Fibroblast of pulmonary artery (primary cell): ENCODE measurements at regions not wholly inside any gene's neighbourhood (a gene's known extent, or its start where the extent isn't known, plus 50 kb on each side); places are given as distances from the start of the nearest gene placed in this dataset.

ENCODE experiments used
- DNase-seq: peaks from one replicate; pipeline ENCODE4 v3.0.0-alpha.2; 2010; ENCODE audit warnings: low read depth
- H3K4me3 ChIP-seq: replicated peaks from 2 replicates; pipeline ENCODE4 v1.5.1; 2011; ENCODE audit warnings: low read depth, mild to moderate bottlenecking, control low read depth, low read length, moderate library complexity
- CTCF ChIP-seq: IDR thresholded peaks from 2 replicates; pipeline ENCODE4 v1.5.1; 2011; ENCODE audit warnings: mild to moderate bottlenecking, control low read depth, low read length, inconsistent platforms; ENCODE audit errors: missing control alignments

GRCh38 chr4:45751877-45752530 is 371.9 kb downstream of the GABRG1 start:
- no peak overlapping the region for H3K4me3 ChIP-seq
- no peak for TF ChIP-seq CTCF
- no peak for DNase-seq

- H3K4me3 ChIP-seq, result no peak overlapping the region
- no peak for DNase-seq
- no peak for TF ChIP-seq CTCF
Observed at GRCh38 chr4:45750721-45751120, 373.1 kb downstream of the GABRG1 start.

- H3K4me3 ChIP-seq, result no peak overlapping the region
- no peak for TF ChIP-seq CTCF
- no peak for DNase-seq
Observed at GRCh38 chr4:45745741-45746140, 378.1 kb downstream of the GABRG1 start.

- peak; percentile 0 for DNase-seq
- H3K4me3 ChIP-seq, result no peak overlapping the region
- TF ChIP-seq CTCF, result no peak
Observed at GRCh38 chr4:45741897-45742296, 382.0 kb downstream of the GABRG1 start.

GRCh38 chr4:45732161-45732560 is 391.7 kb downstream of the GABRG1 start:
- no peak for DNase-seq
- H3K4me3 ChIP-seq, result no peak overlapping the region
- no peak for TF ChIP-seq CTCF

DNA sequence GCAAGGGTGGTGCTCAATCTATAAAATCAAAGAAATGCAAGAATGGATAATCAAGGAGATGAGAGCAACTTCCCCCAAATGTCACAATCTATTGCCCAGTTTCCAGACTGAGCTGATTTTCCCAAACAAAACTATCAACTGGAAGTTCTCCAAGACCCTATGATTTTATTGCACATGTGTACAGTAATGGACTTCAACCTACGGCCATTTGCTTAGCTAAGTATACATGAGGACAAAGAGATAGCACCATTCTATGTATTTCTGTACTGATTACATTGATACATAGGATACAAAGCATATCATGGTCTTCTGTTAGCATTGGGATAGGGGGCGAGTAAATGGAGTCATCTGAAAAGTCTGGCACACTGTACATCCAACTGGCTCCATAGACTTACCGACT is 407.8 kb downstream of the GABRG1 start:
- no peak overlapping the region for H3K4me3 ChIP-seq
- TF ChIP-seq CTCF, result no peak
- no peak for DNase-seq

DNA sequence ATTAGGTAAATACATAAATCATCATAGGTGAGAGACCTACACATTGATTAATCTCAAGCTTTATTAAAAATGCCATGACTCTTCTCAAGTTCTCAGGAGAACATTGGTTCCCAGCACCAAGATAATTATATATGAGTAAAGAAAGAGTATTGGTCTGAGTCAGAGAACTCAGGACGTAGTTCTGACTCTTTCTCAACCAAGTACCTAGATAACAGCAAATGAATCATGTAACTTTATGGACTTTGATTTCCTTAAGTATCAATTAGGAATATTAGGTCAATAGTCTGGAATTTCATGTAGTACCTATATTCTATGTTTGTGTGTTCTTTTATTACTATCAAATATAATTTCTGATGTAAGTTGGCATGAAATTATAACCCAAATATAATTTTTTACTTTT is 409.9 kb downstream of the GABRG1 start:
- no peak for DNase-seq
- no peak for TF ChIP-seq CTCF
- no peak overlapping the region for H3K4me3 ChIP-seq
